Uterus (tissue), 2 donors: ENCODE measurements at regions not wholly inside any gene's neighbourhood (a gene's known extent, or its start where the extent isn't known, plus 50 kb on each side); places are given as distances from the start of the nearest gene placed in this dataset.

Experiments used
- CTCF ChIP-seq, 4 experiments: fragments of 200-600 bp in 2 of 4; fragments of 450-650 bp in 2 of 4; sonication (generic) in 2 of 4; IDR thresholded peaks; one replicate each; pipeline ENCODE4 v1.5.1; 2016 to 2019; ENCODE audit warnings: antibody characterized with exemption in 4 of 4, mild to moderate bottlenecking in 2 of 4, moderate library complexity in 1 of 4
- POLR2A ChIP-seq, 2 donors: fragments of 450-650 bp; IDR thresholded peaks; one replicate each; pipeline ENCODE4 v1.6.1; 2016; ENCODE audit warnings: antibody characterized with exemption in 2 of 2, mild to moderate bottlenecking in 1 of 2, moderate library complexity in 1 of 2

- TF ChIP-seq POLR2A (IDR thresholded peaks at IDR 0.05) (no peak), CTCF (IDR thresholded peaks at IDR 0.05) (no peak)
These were observed 145.3 kb downstream of the SETD4 start for GRCh38 chr21:35915030-35915429.
